ENCODE measurements at regions not wholly inside any gene's neighbourhood (a gene's known extent, or its start where the extent isn't known, plus 50 kb on each side); places are given as distances from the start of the nearest gene placed in this dataset.

DNA sequence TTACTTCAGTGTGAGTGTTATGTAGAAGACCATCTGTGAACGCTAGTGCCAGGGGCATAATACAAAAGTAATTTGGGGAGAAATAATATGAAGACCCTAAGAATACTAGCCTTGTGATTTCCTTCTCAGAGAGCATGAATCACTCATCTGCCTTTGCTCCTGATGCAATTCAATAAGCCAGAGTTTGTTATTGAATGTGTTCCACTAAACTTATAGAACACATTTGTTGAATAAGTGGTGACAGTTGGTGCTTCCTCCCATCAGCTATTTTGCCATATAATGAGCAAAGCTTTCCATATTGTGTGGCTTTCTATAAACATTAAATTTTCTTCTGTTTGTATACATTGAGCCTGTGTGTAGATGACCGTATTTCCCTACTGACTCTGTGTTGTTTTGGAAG lies 136.4 kb upstream of the QRFPR start:
- no peak for DNase-seq

GRCh38 chr4:121514443-121514842 lies 133.6 kb upstream of the QRFPR start:
- DNase-seq, result no peak

DNA sequence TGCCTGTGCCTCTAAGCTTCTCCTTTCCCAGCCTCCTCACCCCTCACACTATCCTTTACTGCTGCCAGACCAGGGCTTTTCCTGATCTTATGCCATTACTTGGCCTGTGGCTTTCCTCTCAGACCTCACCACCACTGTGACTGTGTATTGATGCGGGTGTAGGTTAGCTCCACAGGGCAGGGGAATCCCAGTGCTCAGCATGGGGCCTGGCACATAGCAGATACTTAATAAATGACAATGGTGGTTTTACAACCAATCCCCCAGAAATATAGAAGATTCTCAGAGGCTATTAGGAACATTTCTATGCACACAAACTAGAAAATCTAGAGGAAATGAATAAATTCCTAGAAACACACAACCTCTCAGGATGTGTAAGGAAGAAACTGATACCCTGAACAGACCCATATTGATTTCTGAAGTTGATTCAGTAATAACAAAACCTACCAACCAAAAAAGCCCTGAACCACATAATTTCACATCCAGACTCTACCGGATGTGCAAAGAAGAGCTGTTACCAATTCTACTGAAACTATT lies 129.6 kb upstream of the QRFPR start:
- no peak for DNase-seq

- DNase-seq, result no peak
Measured at GRCh38 chr4:121485190-121485804, 104.5 kb upstream of the QRFPR start.

GRCh38 chr4:121484633-121485032 lies 103.8 kb upstream of the QRFPR start:
- DNase-seq, result peak; percentile 56

DNA sequence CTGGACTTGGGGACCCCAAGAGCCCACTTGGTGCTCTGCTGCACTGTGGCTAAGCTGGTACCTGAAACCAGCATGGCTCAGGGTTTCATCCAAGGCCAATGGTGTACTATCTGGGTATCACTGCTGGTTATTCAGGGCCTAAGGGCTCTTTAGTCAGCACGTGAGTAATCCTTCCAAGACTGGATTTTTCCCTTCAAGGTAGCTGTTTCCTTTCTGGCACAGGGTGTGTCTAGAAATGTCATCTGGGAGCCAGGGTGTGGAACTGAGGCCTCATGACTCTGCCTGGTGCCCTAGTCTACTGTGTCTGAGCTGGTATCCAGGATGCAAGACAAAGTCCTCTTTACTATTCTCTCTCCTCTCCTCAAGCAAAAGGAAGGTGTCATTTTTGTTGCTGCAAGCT lies 99.0 kb upstream of the QRFPR start:
- DNase-seq, result no peak

GRCh38 chr4:121477480-121477879 lies 96.7 kb upstream of the QRFPR start:
- DNase-seq, result no peak

DNA sequence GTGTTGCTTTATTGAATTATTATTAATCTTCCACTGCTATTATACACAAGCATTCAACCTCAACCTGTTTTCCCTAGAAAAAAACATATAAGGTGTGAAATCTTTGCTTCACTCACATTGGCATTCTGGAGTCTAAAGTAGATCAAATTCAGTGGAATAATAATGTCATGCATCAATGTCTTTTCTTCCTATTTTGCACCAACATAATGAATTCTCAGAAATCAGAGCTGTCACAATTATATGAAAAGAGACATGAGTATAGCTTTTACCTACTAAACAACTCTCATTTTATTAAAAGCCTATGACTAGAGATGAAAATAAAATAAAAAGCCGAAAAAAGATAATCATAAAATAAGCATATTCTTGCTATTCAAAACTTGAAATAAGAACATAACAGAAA lies 96.3 kb upstream of the QRFPR start:
- DNase-seq, result no peak

- peak; percentile 1 for DNase-seq
Measured at GRCh38 chr4:121472937-121473721, 92.3 kb upstream of the QRFPR start.

- DNase-seq, result no peak
Measured at GRCh38 chr4:121464854-121465253, 84.0 kb upstream of the QRFPR start.

DNA sequence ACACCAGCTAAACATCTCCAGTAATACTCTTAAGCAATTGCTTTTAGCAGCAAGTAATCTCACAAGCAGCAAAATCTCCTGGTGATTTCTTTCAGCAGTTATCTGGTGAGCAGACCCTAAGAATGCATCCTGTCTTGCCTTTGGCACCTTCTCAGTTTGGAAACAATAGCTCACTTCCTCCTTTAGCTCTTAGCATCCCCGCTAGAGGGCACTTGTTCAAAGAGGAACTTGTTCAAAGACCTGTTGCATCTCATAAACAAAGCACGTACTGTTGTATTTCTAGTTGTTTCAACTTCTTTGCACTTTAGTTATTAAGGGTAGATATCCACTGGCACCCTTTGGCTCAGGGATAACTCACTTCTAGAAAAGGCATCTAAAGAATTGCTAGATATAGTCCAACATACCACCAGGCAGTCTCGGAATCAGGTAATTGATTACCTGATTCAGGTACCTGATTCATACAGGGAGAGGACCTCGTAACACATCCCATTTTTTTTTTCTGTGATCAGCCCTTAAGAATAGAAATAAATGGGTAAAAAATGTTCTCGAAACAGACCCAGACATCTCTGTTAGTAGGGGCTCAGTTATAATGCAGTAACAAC lies 81.9 kb upstream of the QRFPR start:
- DNase-seq, result peak; percentile 67

DNA sequence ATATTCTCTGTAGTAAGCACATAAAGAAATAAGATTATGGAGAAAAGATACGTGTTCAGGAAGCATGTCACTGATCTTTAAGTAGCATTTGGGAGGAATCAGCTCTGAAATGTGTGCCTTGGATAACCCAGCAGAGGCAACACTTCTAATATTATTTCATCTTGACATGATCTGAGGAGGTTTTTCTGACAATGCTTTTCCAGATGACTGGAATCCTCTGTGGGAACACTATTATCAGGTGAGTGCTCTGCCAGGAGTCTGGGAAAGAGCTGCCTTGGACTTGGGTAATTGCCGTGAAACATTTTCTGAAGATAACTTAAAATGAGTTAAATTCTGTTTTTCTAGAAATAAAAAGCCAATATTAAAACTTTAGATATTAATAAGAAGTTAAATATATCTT lies 78.2 kb upstream of the QRFPR start:
- no peak for DNase-seq

GRCh38 chr4:121457278-121457875 lies 76.6 kb upstream of the QRFPR start:
- no peak for DNase-seq

- DNase-seq, result no peak
Measured at GRCh38 chr4:121455285-121455684, 74.5 kb upstream of the QRFPR start.

- no peak for DNase-seq
Measured at GRCh38 chr4:121454251-121454979, 73.6 kb upstream of the QRFPR start.

- DNase-seq, result no peak
Measured at GRCh38 chr4:121451310-121451709, 70.5 kb upstream of the QRFPR start.

- no peak for DNase-seq
Measured at GRCh38 chr4:121449416-121449815, 68.6 kb upstream of the QRFPR start.

GRCh38 chr4:121448231-121448630 lies 67.4 kb upstream of the QRFPR start:
- no peak for DNase-seq

- DNase-seq, result no peak
Measured at GRCh38 chr4:121439669-121440068, 58.9 kb upstream of the QRFPR start.

All from suppressor macrophage treated with lipopolysaccharide for 4 hours (primary cell).